Upper lobe of left lung (tissue), 6 donors: ENCODE measurements at regions not wholly inside any gene's neighbourhood (a gene's known extent, or its start where the extent isn't known, plus 50 kb on each side); places are given as distances from the start of the nearest gene placed in this dataset.

Source experiments
- ATAC-seq, 2 donors: fragments of 200-7000 bp; cut with Tn5 transposase; one replicate each; pipeline ENCODE4 v1.9.1; 2022; ENCODE audit warnings: mild to moderate bottlenecking in 2 of 2, moderate library complexity in 2 of 2; ENCODE audit not compliant: low FRiP score in 2 of 2
- DNase-seq, 2 donors: peaks; one replicate each; pipeline ENCODE4 v3.0.0-alpha.2; 2019 to 2020
- H3K27ac ChIP-seq, 4 donors: fragments of 200-600 bp; sonication (generic); one replicate each; pipeline ENCODE4 v1.5.1; 2016 to 2019
- H3K27me3 ChIP-seq, 4 donors: fragments of 200-600 bp; sonication (generic); one replicate each; pipeline ENCODE4 v1.5.1; 2017 to 2019
- H3K36me3 ChIP-seq, 4 donors: fragments of 200-600 bp; sonication (generic); one replicate each; pipeline ENCODE4 v1.5.1; 2016 to 2019
- H3K4me1 ChIP-seq, 4 donors: fragments of 200-600 bp; sonication (generic); one replicate each; pipeline ENCODE4 v1.5.1; 2018 to 2019
- H3K4me3 ChIP-seq, 4 donors: fragments of 200-600 bp; sonication (generic); one replicate each; pipeline ENCODE4 v1.5.1; 2017 to 2019; ENCODE audit warnings: mild to moderate bottlenecking in 2 of 4, moderate library complexity in 1 of 4
- H3K9me3 ChIP-seq, 4 donors: fragments of 200-600 bp; sonication (generic); one replicate each; pipeline ENCODE4 v1.5.1; 2018 to 2019
- CTCF ChIP-seq, 6 experiments: fragments of 450-650 bp in 4 of 6; fragments of 200-600 bp in 2 of 6; sonication (generic) in 2 of 6; IDR thresholded peaks; one replicate each; pipeline ENCODE4 v1.5.1; 2016 to 2019; ENCODE audit warnings: antibody characterized with exemption in 6 of 6
- EP300 ChIP-seq, 4 donors: sonication (generic); formaldehyde crosslinking; IDR thresholded peaks; one replicate each; pipeline ENCODE4 v1.5.1; 2017; ENCODE audit warnings: antibody characterized with exemption in 4 of 4, control low read depth in 2 of 4
- POLR2A ChIP-seq, 4 donors: fragments of 450-650 bp; IDR thresholded peaks; one replicate each; pipeline ENCODE4 v1.5.1; 2016 to 2017; ENCODE audit warnings: antibody characterized with exemption in 4 of 4, mild to moderate bottlenecking in 2 of 4
- POLR2AphosphoS5 ChIP-seq, 2 donors: sonication (generic); formaldehyde crosslinking; IDR thresholded peaks; one replicate each; pipeline ENCODE4 v1.5.1; 2017; ENCODE audit warnings: antibody characterized with exemption in 2 of 2
- WGBS, 2 donors: methylation state at CpG; one replicate each; pipeline ENCODE4 v1.1.5; 2017 to 2018; 5-methylcytosine and 5-hydroxymethylcytosine counted together
- donor health status: DM: no; HTN: no; CAD: no; lungs with moderate emphysema.
- donor health status: DM: no; HTN: yes; CAD: no; lungs with severe emphysema.

- Histone ChIP-seq H3K36me3 (no peaks in the 10 kb centered on the region), H3K27ac (no peak overlapping the region), H3K27me3 (no peaks in the 10 kb centered on the region), H3K4me1 (no peaks in the 10 kb centered on the region), H3K4me3 (no peak overlapping the region), H3K9me3 (no peaks in the 10 kb centered on the region)
- 89 to 92% methylated on average over 1 of the region's 1 CpG for WGBS, 2 donors
- no peak for ATAC-seq
- TF ChIP-seq CTCF (IDR thresholded peaks at IDR 0.05) (no peak), EP300 (IDR thresholded peaks at IDR 0.05) (no peak), POLR2AphosphoS5 (IDR thresholded peaks at IDR 0.05) (no peak), POLR2A (IDR thresholded peaks at IDR 0.05) (no peak)
- DNase-seq: no peak
Observed at GRCh38 chr14:40282196-40282595, 850.0 kb upstream of the FBXO33 start.

GRCh38 chr14:40280652-40281051, 848.4 kb upstream of the FBXO33 start:
- H3K9me3 ChIP-seq: no peaks in the 10 kb centered on the region
- ATAC-seq: no peak

GRCh38 chr14:40273417-40273816, 841.2 kb upstream of the FBXO33 start:
- H3K27ac ChIP-seq: no peak overlapping the region
- H3K27me3 ChIP-seq: no peaks in the 10 kb centered on the region
- H3K9me3 ChIP-seq: no peaks in the 10 kb centered on the region
- ATAC-seq: no peak
- no peaks in the 10 kb centered on the region for H3K36me3 ChIP-seq
- 87 to 91% methylated on average over 4 of the region's 4 CpGs for WGBS, 2 donors
- no peaks in the 10 kb centered on the region for H3K4me1 ChIP-seq
- no peak overlapping the region for H3K4me3 ChIP-seq
- TF ChIP-seq CTCF (IDR thresholded peaks at IDR 0.05) (no peak), POLR2A (IDR thresholded peaks at IDR 0.05) (no peak), EP300 (IDR thresholded peaks at IDR 0.05) (no peak), POLR2AphosphoS5 (IDR thresholded peaks at IDR 0.05) (no peak)
- DNase-seq: no peak

More at GRCh38 chr14:40280652-40281051, 848.4 kb upstream of the FBXO33 start:
- TF ChIP-seq EP300 (IDR thresholded peaks at IDR 0.05): no peak
- no peaks in the 10 kb centered on the region for H3K27me3 ChIP-seq
- H3K27ac ChIP-seq: no peak overlapping the region
- DNase-seq: no peak
- H3K4me1 ChIP-seq: no peaks in the 10 kb centered on the region
- H3K36me3 ChIP-seq: no peaks in the 10 kb centered on the region
- no peak overlapping the region for H3K4me3 ChIP-seq
- 71 to 72% methylated on average over 4 of the region's 4 CpGs for WGBS, 2 donors

GRCh38 chr14:40271480-40271879, 839.2 kb upstream of the FBXO33 start:
- ATAC-seq (no peak), DNase-seq (no peak)
- Histone ChIP-seq H3K27me3 (no peaks in the 10 kb centered on the region), H3K4me1 (no peaks in the 10 kb centered on the region), H3K9me3 (no peaks in the 10 kb centered on the region), H3K4me3 (no peak overlapping the region), H3K36me3 (no peaks in the 10 kb centered on the region), H3K27ac (no peak overlapping the region)
- TF ChIP-seq POLR2AphosphoS5 (IDR thresholded peaks at IDR 0.05) (no peak), EP300 (IDR thresholded peaks at IDR 0.05) (no peak), POLR2A (IDR thresholded peaks at IDR 0.05) (no peak), CTCF (IDR thresholded peaks at IDR 0.05) (no peak)
- WGBS, 2 donors: 75 to 76% methylated on average over 1 of the region's 1 CpG

GRCh38 chr14:40269436-40269835, 837.2 kb upstream of the FBXO33 start:
- Histone ChIP-seq H3K27me3 (no peaks in the 10 kb centered on the region), H3K4me3 (no peak overlapping the region), H3K36me3 (no peaks in the 10 kb centered on the region), H3K27ac (no peak overlapping the region), H3K9me3 (no peaks in the 10 kb centered on the region), H3K4me1 (no peaks in the 10 kb centered on the region)
- DNase-seq (no peak), ATAC-seq (no peak)
- 80 to 83% methylated on average over 2 of the region's 2 CpGs for WGBS, 2 donors
- no peak for TF ChIP-seq POLR2AphosphoS5 (IDR thresholded peaks at IDR 0.05)
- TF ChIP-seq EP300 (IDR thresholded peaks at IDR 0.05): no peak

- no peak for DNase-seq
- TF ChIP-seq EP300 (IDR thresholded peaks at IDR 0.05) (no peak), CTCF (IDR thresholded peaks at IDR 0.05) (no peak), POLR2A (IDR thresholded peaks at IDR 0.05) (no peak), POLR2AphosphoS5 (IDR thresholded peaks at IDR 0.05) (no peak)
- 68 to 79% methylated on average over 2 of the region's 2 CpGs for WGBS, 2 donors
- H3K36me3 ChIP-seq: no peaks in the 10 kb centered on the region
- no peaks in the 10 kb centered on the region for H3K9me3 ChIP-seq
- no peak overlapping the region for H3K4me3 ChIP-seq
- no peaks in the 10 kb centered on the region for H3K4me1 ChIP-seq
- ATAC-seq: no peak
- H3K27me3 ChIP-seq: no peaks in the 10 kb centered on the region
- H3K27ac ChIP-seq: no peak overlapping the region
Observed at GRCh38 chr14:40268236-40268635, 836.0 kb upstream of the FBXO33 start.
